GM23338 (cell line): ENCODE measurements at regions not wholly inside any gene's neighbourhood (a gene's known extent, or its start where the extent isn't known, plus 50 kb on each side); places are given as distances from the start of the nearest gene placed in this dataset.

Source experiments
- ATAC-seq: fragments of 200-7000 bp; cut with Tn5 transposase; 3 replicates; pipeline ENCODE4 v1.9.1; 2020
- DNase-seq: peaks from one replicate; pipeline ENCODE4 v3.0.0-alpha.2; 2015; ENCODE audit warnings: low spot score
- H2AFZ ChIP-seq: fragments of 200-600 bp; sonication (generic); 2 replicates; pipeline ENCODE4 v1.8.0; 2016; ENCODE audit warnings: antibody characterized with exemption, mild to moderate bottlenecking, moderate library complexity
- H3F3A ChIP-seq: fragments of 200-600 bp; sonication (generic); replicated peaks from 2 replicates; pipeline ENCODE4 v1.8.0; 2017; ENCODE audit warnings: antibody characterized with exemption, mixed run types, low read depth
- H3K27ac ChIP-seq: fragments of 200-600 bp; sonication (generic); 2 replicates; pipeline ENCODE4 v1.6.1; 2016; ENCODE audit warnings: low read depth
- H3K27me3 ChIP-seq: fragments of 200-600 bp; sonication (generic); 2 replicates; pipeline ENCODE4 v1.8.0; 2016; ENCODE audit warnings: mild to moderate bottlenecking, mixed run types, moderate library complexity; ENCODE audit not compliant: insufficient read depth
- H3K36me3 ChIP-seq: fragments of 200-600 bp; sonication (generic); 2 replicates; pipeline ENCODE4 v1.8.0; 2016; ENCODE audit warnings: mild to moderate bottlenecking; ENCODE audit not compliant: insufficient read depth
- H3K4me1 ChIP-seq: fragments of 200-600 bp; sonication (generic); 2 replicates; pipeline ENCODE4 v1.8.0; 2016; ENCODE audit warnings: mild to moderate bottlenecking, moderate library complexity; ENCODE audit not compliant: insufficient read depth
- H3K4me2 ChIP-seq: fragments of 200-600 bp; sonication (generic); 2 replicates; pipeline ENCODE4 v1.7.1; 2017; ENCODE audit warnings: mixed run types
- H3K4me3 ChIP-seq: fragments of 200-600 bp; sonication (generic); 2 replicates; pipeline ENCODE4 v1.6.1; 2016; ENCODE audit warnings: mixed run types
- H3K79me2 ChIP-seq: fragments of 200-600 bp; sonication (generic); replicated peaks from 2 replicates; pipeline ENCODE4 v1.8.0; 2017; ENCODE audit warnings: mild to moderate bottlenecking; ENCODE audit not compliant: insufficient read depth
- H3K9me2 ChIP-seq: fragments of 200-600 bp; sonication (generic); 2 replicates; pipeline ENCODE4 v1.8.0; 2017; ENCODE audit not compliant: insufficient read depth
- H4K20me1 ChIP-seq: fragments of 200-600 bp; sonication (generic); replicated peaks from 2 replicates; pipeline ENCODE4 v1.8.0; 2017; ENCODE audit warnings: mild to moderate bottlenecking; ENCODE audit not compliant: insufficient read depth
- H3K27ac Mint-ChIP-seq: 2 replicates; pipeline ENCODE4 v1.8.0; 2020; ENCODE audit warnings: inconsistent platforms, mild to moderate bottlenecking, moderate library complexity, mixed read lengths
- H3K27me3 Mint-ChIP-seq: 3 replicates; pipeline ENCODE4 v1.8.0; 2022; ENCODE audit warnings: low read depth, mild to moderate bottlenecking, moderate library complexity, mixed read lengths, inconsistent platforms; ENCODE audit not compliant: insufficient read depth, poor library complexity
- H3K36me3 Mint-ChIP-seq: 3 replicates; pipeline ENCODE4 v1.8.0; 2021; ENCODE audit warnings: low read depth, mild to moderate bottlenecking, inconsistent platforms, moderate library complexity, mixed read lengths
- H3K4me1 Mint-ChIP-seq: 3 replicates; pipeline ENCODE4 v1.8.0; 2020; ENCODE audit warnings: mild to moderate bottlenecking, inconsistent platforms, mixed read lengths
- H3K4me3 Mint-ChIP-seq: 3 replicates; pipeline ENCODE4 v1.8.0; 2021; ENCODE audit warnings: moderate library complexity, mild to moderate bottlenecking, inconsistent platforms, mixed read lengths
- H3K9me3 Mint-ChIP-seq: 3 replicates; pipeline ENCODE4 v1.8.0; 2020; ENCODE audit warnings: moderate library complexity, mild to moderate bottlenecking, inconsistent platforms, mixed read lengths
- CREB1 ChIP-seq: fragments of 250-450 bp; sonication (Bioruptor Pico); IDR thresholded peaks from 2 replicates; pipeline ENCODE4 v1.5.0; 2020; ENCODE audit warnings: low read depth, mild to moderate bottlenecking, moderate library complexity
- CTCF ChIP-seq, 2 experiments: fragments of 200-600 bp in 1 of 2; sonication (generic) in 1 of 2; conservative IDR thresholded peaks; 2 replicates each; pipeline versions ENCODE4 v1.5.1 to v1.6.1; 2016 to 2017; ENCODE audit warnings: antibody characterized with exemption in 2 of 2, low read depth in 2 of 2, mild to moderate bottlenecking in 2 of 2, moderate library complexity in 1 of 2
- ETS1 ChIP-seq: IDR thresholded peaks from 2 replicates; pipeline ENCODE4 v1.6.1; 2016; ENCODE audit warnings: antibody characterized with exemption
- EZH2 ChIP-seq: fragments of 200-600 bp; sonication (generic); IDR thresholded peaks from one replicate; pipeline ENCODE4 v1.8.0; 2017; ENCODE audit warnings: antibody characterized with exemption, mild to moderate bottlenecking, low read depth; ENCODE audit not compliant: unreplicated experiment
- JUNB ChIP-seq: IDR thresholded peaks from one replicate; pipeline ENCODE4 v1.6.1; 2016; ENCODE audit warnings: antibody characterized with exemption; ENCODE audit not compliant: unreplicated experiment
- NANOG ChIP-seq: IDR thresholded peaks from 2 replicates; pipeline ENCODE4 v1.6.1; 2016; ENCODE audit warnings: antibody characterized with exemption, borderline replicate concordance
- REST ChIP-seq: IDR thresholded peaks from one replicate; pipeline ENCODE4 v1.6.1; 2018; ENCODE audit warnings: antibody characterized with exemption; ENCODE audit not compliant: unreplicated experiment
- STAT1 ChIP-seq: IDR thresholded peaks from one replicate; pipeline ENCODE4 v1.6.1; 2016; ENCODE audit warnings: antibody characterized with exemption; ENCODE audit not compliant: unreplicated experiment
- ZNF114 ChIP-seq: fragments of 250-450 bp; sonication (Bioruptor Pico); IDR thresholded peaks from 2 replicates; pipeline ENCODE4 v1.5.0; 2020; ENCODE audit warnings: mild to moderate bottlenecking, moderate library complexity
- ZNF462 ChIP-seq: fragments of 250-450 bp; sonication (Bioruptor Pico); IDR thresholded peaks from 2 replicates; pipeline ENCODE4 v1.5.0; 2020; ENCODE audit warnings: mild to moderate bottlenecking, moderate library complexity

- TF ChIP-seq ZNF462 (CRISPR knock-in tag): no peak
- TF ChIP-seq REST: no peak
- no peak for TF ChIP-seq NANOG
- no peak for TF ChIP-seq STAT1
- TF ChIP-seq ZNF114 (CRISPR knock-in tag): no peak
Measured at GRCh38 chr2:150168595-150169236, 318.8 kb downstream of the RND3 start (continued).

GRCh38 chr2:150167711-150168110 lies 319.8 kb downstream of the RND3 start:
- Histone ChIP-seq H3K4me1 (no peaks in the 10 kb centered on the region), H3K36me3 (no peaks in the 10 kb centered on the region), H2AFZ (no peak overlapping the region), H3K4me3 (no peak overlapping the region), H3K27ac (no peak overlapping the region), H3F3A (no peaks in the 10 kb centered on the region), H3K79me2 (no peaks in the 10 kb centered on the region), H4K20me1 (no peaks in the 10 kb centered on the region), H3K27me3 (no peaks in the 10 kb centered on the region), H3K4me2 (no peak overlapping the region), H3K9me2 (no peaks in the 10 kb centered on the region)
- no peak overlapping the region for H3K27ac Mint-ChIP-seq
- H3K4me1 Mint-ChIP-seq: no peaks in the 10 kb centered on the region; the same call in 2 of the 3 replicates
- no peak overlapping the region for H3K4me3 Mint-ChIP-seq
- H3K9me3 Mint-ChIP-seq: peaks cover 8% of the 10 kb centered on the region; the same call in 2 of the 3 replicates
- no peak for TF ChIP-seq CREB1 (CRISPR knock-in tag)
- TF ChIP-seq JUNB: no peak
- TF ChIP-seq CTCF (conservative IDR thresholded peaks at IDR 0.05; ENCODE audit: low read depth in 2 of 2): no peak
- no peak for TF ChIP-seq EZH2
- TF ChIP-seq ETS1: no peak
- DNase-seq (no peak), ATAC-seq (no peak)
- no peaks in the 10 kb centered on the region for H3K27me3 Mint-ChIP-seq
- H3K36me3 Mint-ChIP-seq: no peaks in the 10 kb centered on the region; the same call in 2 of the 3 replicates
